Aorta (tissue), 5 donors: ENCODE measurements at regions not wholly inside any gene's neighbourhood (a gene's known extent, or its start where the extent isn't known, plus 50 kb on each side); places are given as distances from the start of the nearest gene placed in this dataset.

Source experiments
- ATAC-seq: fragments of 200-7000 bp; cut with Tn5 transposase; one replicate; pipeline ENCODE4 v1.9.1; 2022; ENCODE audit warnings: moderate library complexity; ENCODE audit not compliant: low FRiP score
- DNase-seq, 2 donors: peaks; one replicate each; pipeline ENCODE4 v3.0.0-alpha.2; 2020
- H3K27ac ChIP-seq, 2 donors: one replicate each; pipeline ENCODE4 v1.5.1; 2013; ENCODE audit warnings: low read length in 2 of 2, mild to moderate bottlenecking in 2 of 2, moderate library complexity in 2 of 2, control low read depth in 1 of 2, inconsistent platforms in 1 of 2, low read depth in 1 of 2
- H3K27me3 ChIP-seq, 2 donors: one replicate each; pipeline ENCODE4 v1.6.1; 2013; ENCODE audit warnings: control low read depth in 1 of 2, low read length in 1 of 2, mild to moderate bottlenecking in 1 of 2, moderate library complexity in 1 of 2; ENCODE audit not compliant: insufficient read depth in 2 of 2, control insufficient read depth in 1 of 2
- H3K36me3 ChIP-seq, 2 donors: one replicate each; pipeline ENCODE4 v1.6.1; 2013; ENCODE audit warnings: control low read depth in 1 of 2, low read length in 1 of 2, mild to moderate bottlenecking in 1 of 2; ENCODE audit not compliant: insufficient read depth in 2 of 2, control insufficient read depth in 1 of 2
- H3K4me1 ChIP-seq, 2 donors: one replicate each; pipeline ENCODE4 v1.6.1; 2013; ENCODE audit warnings: low read length in 2 of 2, control low read depth in 1 of 2, mild to moderate bottlenecking in 1 of 2, moderate library complexity in 1 of 2; ENCODE audit not compliant: insufficient read depth in 2 of 2, control insufficient read depth in 1 of 2
- H3K4me3 ChIP-seq, 2 donors: one replicate each; pipeline ENCODE4 v1.5.1; 2013; ENCODE audit warnings: low read length in 2 of 2, control low read depth in 1 of 2, mild to moderate bottlenecking in 1 of 2
- H3K9me3 ChIP-seq: one replicate; pipeline ENCODE4 v1.6.1; 2013; ENCODE audit warnings: mild to moderate bottlenecking, low read length; ENCODE audit not compliant: control insufficient read depth
- WGBS, 2 donors: extraction: QIAGEN DNeasy Blood & Tissue Kit; methylation state at CpG; one replicate each; pipeline ENCODE4 v1.1.7; 2013; 5-methylcytosine and 5-hydroxymethylcytosine counted together
- intact Hi-C, 2 donors: fragments of 100-400 bp; cut with DNase I; formaldehyde crosslinking; loops; one replicate each; pipeline versions ENCODE4 v1.14.2 to v1.15.0; 2022
- donor health status: healthy with polysubstance abuse.
- donor health status: Bipolar disorder and iron deficiency.
- donor health status: DM: no; HTN: no; CAD: no.
- donor health status: DM: no; HTN: no; CAD: no.
- donor health status: DM: yes; HTN: yes; CAD: no.

- intact Hi-C loops = no loop called here
- ATAC-seq = no peak
- WGBS, 2 donors = 80 to 85% methylated on average over 5 of the region's 5 CpGs
These were observed 473.7 kb downstream of the CENPC start for GRCh38 chr4:67071641-67072040.

GRCh38 chr4:67055319-67055718 is 490.0 kb downstream of the CENPC start:
- Histone ChIP-seq H3K27me3 (no peaks in the 10 kb centered on the region), H3K9me3 (no peaks in the 10 kb centered on the region), H3K36me3 (no peaks in the 10 kb centered on the region), H3K4me1 (no peaks in the 10 kb centered on the region), H3K27ac (no peak overlapping the region), H3K4me3 (no peak overlapping the region)
- intact Hi-C loops = no loop called here
- DNase-seq (no peak), ATAC-seq (no peak)
- 84 to 85% methylated on average over 3 of the region's 3 CpGs for WGBS, 2 donors

More at GRCh38 chr4:67071641-67072040, 473.7 kb downstream of the CENPC start:
- Histone ChIP-seq H3K36me3 (no peaks in the 10 kb centered on the region), H3K27me3 (no peaks in the 10 kb centered on the region), H3K4me1 (no peaks in the 10 kb centered on the region), H3K9me3 (no peaks in the 10 kb centered on the region), H3K4me3 (no peak overlapping the region), H3K27ac (no peak overlapping the region)
- no peak for DNase-seq

GRCh38 chr4:67054896-67055295 is 490.4 kb downstream of the CENPC start:
- H3K36me3 ChIP-seq = no peaks in the 10 kb centered on the region
- H3K9me3 ChIP-seq = no peaks in the 10 kb centered on the region
- DNase-seq (no peak), ATAC-seq (no peak)
- H3K27ac ChIP-seq = no peak overlapping the region
- H3K27me3 ChIP-seq = no peaks in the 10 kb centered on the region
- intact Hi-C loops = no loop called here
- H3K4me3 ChIP-seq = no peak overlapping the region
- no peaks in the 10 kb centered on the region for H3K4me1 ChIP-seq

GRCh38 chr4:67052814-67053675 is 492.3 kb downstream of the CENPC start:
- no peaks in the 10 kb centered on the region for H3K9me3 ChIP-seq
- intact Hi-C loops = no loop called here
- no peaks in the 10 kb centered on the region for H3K36me3 ChIP-seq
- 20 to 35% methylated on average over 10 of the region's 10 CpGs for WGBS, 2 donors
- no peaks in the 10 kb centered on the region for H3K4me1 ChIP-seq
- ATAC-seq = no peak
- H3K27me3 ChIP-seq = no peaks in the 10 kb centered on the region
- no peak for DNase-seq
- H3K4me3 ChIP-seq = no peak overlapping the region
- no peak overlapping the region for H3K27ac ChIP-seq

- no peak for DNase-seq
- intact Hi-C loops = no loop called here
- no peak for ATAC-seq
- WGBS, 2 donors = 28 to 32% methylated on average over 4 of the region's 4 CpGs
- Histone ChIP-seq H3K4me3 (no peak overlapping the region), H3K4me1 (no peaks in the 10 kb centered on the region), H3K9me3 (no peaks in the 10 kb centered on the region), H3K27ac (no peak overlapping the region), H3K27me3 (no peaks in the 10 kb centered on the region), H3K36me3 (no peaks in the 10 kb centered on the region)
These were observed 494.1 kb downstream of the CENPC start for GRCh38 chr4:67051000-67051789.

- no peaks in the 10 kb centered on the region for H3K4me1 ChIP-seq
- H3K36me3 ChIP-seq = no peaks in the 10 kb centered on the region
- no peaks in the 10 kb centered on the region for H3K9me3 ChIP-seq
- no peaks in the 10 kb centered on the region for H3K27me3 ChIP-seq
- no peak overlapping the region for H3K27ac ChIP-seq
- ATAC-seq (no peak), DNase-seq (no peak)
- intact Hi-C loops = no loop called here
- 56 to 62% methylated on average over 2 of the region's 2 CpGs for WGBS, 2 donors
- no peak overlapping the region for H3K4me3 ChIP-seq
These were observed 495.9 kb downstream of the CENPC start for GRCh38 chr4:67049446-67049845.

GRCh38 chr4:67048530-67048929 is 496.8 kb downstream of the CENPC start:
- H3K27ac ChIP-seq = no peak overlapping the region
- no peaks in the 10 kb centered on the region for H3K9me3 ChIP-seq
- H3K36me3 ChIP-seq = no peaks in the 10 kb centered on the region
- intact Hi-C loops = no loop called here
- H3K4me3 ChIP-seq = no peak overlapping the region
- no peak for DNase-seq
- 39 to 42% methylated on average over 2 of the region's 2 CpGs for WGBS, 2 donors
- no peaks in the 10 kb centered on the region for H3K4me1 ChIP-seq
- no peaks in the 10 kb centered on the region for H3K27me3 ChIP-seq
- no peak for ATAC-seq

GRCh38 chr4:67040315-67040714 is 505.0 kb downstream of the CENPC start:
- 48 to 59% methylated on average over 2 of the region's 2 CpGs for WGBS, 2 donors
- no peaks in the 10 kb centered on the region for H3K4me1 ChIP-seq
- ATAC-seq = no peak
- no peak for DNase-seq
- H3K9me3 ChIP-seq = peaks cover 2% of the 10 kb centered on the region
- H3K4me3 ChIP-seq = no peak overlapping the region
- intact Hi-C loops = no loop called here
- H3K36me3 ChIP-seq = no peaks in the 10 kb centered on the region
- no peaks in the 10 kb centered on the region for H3K27me3 ChIP-seq
- no peak overlapping the region for H3K27ac ChIP-seq

GRCh38 chr4:67038228-67038566 is 507.1 kb downstream of the CENPC start:
- Histone ChIP-seq H3K9me3 (peaks cover 2% of the 10 kb centered on the region), H3K4me3 (no peak overlapping the region), H3K27ac (no peak overlapping the region), H3K4me1 (no peaks in the 10 kb centered on the region), H3K36me3 (no peaks in the 10 kb centered on the region), H3K27me3 (no peaks in the 10 kb centered on the region)
- no peak for ATAC-seq
- 44 to 45% methylated on average over 4 of the region's 4 CpGs for WGBS, 2 donors
- intact Hi-C loops = no loop called here
- no peak for DNase-seq
